Renal cortical epithelial cell (primary cell): ENCODE measurements at regions not wholly inside any gene's neighbourhood (a gene's known extent, or its start where the extent isn't known, plus 50 kb on each side); places are given as distances from the start of the nearest gene placed in this dataset.

ENCODE experiments used
- DNase-seq: peaks from one replicate; pipeline ENCODE4 v3.0.0-alpha.2; 2011; ENCODE audit warnings: low read depth

GRCh38 chr5:164346785-164347630 lies 841.6 kb downstream of the MAT2B start:
- DNase-seq: no peak

GRCh38 chr5:164350236-164350635 lies 844.8 kb downstream of the MAT2B start:
- no peak for DNase-seq

GRCh38 chr5:164351245-164351834 lies 845.9 kb downstream of the MAT2B start:
- no peak for DNase-seq

GRCh38 chr5:164352695-164353094 lies 847.3 kb downstream of the MAT2B start:
- no peak for DNase-seq

- no peak for DNase-seq
Measured at GRCh38 chr5:164353155-164353554, 847.7 kb downstream of the MAT2B start.

- DNase-seq: no peak
Measured at GRCh38 chr5:164354139-164354751, 848.8 kb downstream of the MAT2B start.

GRCh38 chr5:164355267-164355830 lies 849.9 kb downstream of the MAT2B start:
- DNase-seq: no peak

- no peak for DNase-seq
Measured at GRCh38 chr5:164356790-164357189, 851.4 kb downstream of the MAT2B start.

GRCh38 chr5:164357395-164358033 lies 852.1 kb downstream of the MAT2B start:
- DNase-seq: no peak

- no peak for DNase-seq
Measured at GRCh38 chr5:164358531-164359259, 853.3 kb downstream of the MAT2B start.

- no peak for DNase-seq
Measured at GRCh38 chr5:164359260-164360255, 854.1 kb downstream of the MAT2B start.

GRCh38 chr5:164360589-164360988 lies 855.2 kb downstream of the MAT2B start:
- no peak for DNase-seq

GRCh38 chr5:164361986-164362385 lies 856.6 kb downstream of the MAT2B start:
- DNase-seq: peak; percentile 4

GRCh38 chr5:164362835-164363234 lies 857.4 kb downstream of the MAT2B start:
- no peak for DNase-seq

- no peak for DNase-seq
Measured at GRCh38 chr5:164364237-164365208, 859.1 kb downstream of the MAT2B start.

- peak; percentile 62 for DNase-seq
Measured at GRCh38 chr5:164370841-164371240, 865.4 kb downstream of the MAT2B start.

- DNase-seq: no peak
Measured at GRCh38 chr5:164372892-164373291, 867.5 kb downstream of the MAT2B start.

- DNase-seq: no peak
Measured at GRCh38 chr5:164373876-164374275, 868.5 kb downstream of the MAT2B start.

GRCh38 chr5:164375051-164375450 lies 869.6 kb downstream of the MAT2B start:
- no peak for DNase-seq
